ENCODE measurements at regions not wholly inside any gene's neighbourhood (a gene's known extent, or its start where the extent isn't known, plus 50 kb on each side); places are given as distances from the start of the nearest gene placed in this dataset.

GRCh38 chr14:87522575-87522974, 470.4 kb downstream of the GALC start:
- no peak overlapping the region for H3K4me3 ChIP-seq (ENCODE audit: low read length)
- TF ChIP-seq, protein P1, sequence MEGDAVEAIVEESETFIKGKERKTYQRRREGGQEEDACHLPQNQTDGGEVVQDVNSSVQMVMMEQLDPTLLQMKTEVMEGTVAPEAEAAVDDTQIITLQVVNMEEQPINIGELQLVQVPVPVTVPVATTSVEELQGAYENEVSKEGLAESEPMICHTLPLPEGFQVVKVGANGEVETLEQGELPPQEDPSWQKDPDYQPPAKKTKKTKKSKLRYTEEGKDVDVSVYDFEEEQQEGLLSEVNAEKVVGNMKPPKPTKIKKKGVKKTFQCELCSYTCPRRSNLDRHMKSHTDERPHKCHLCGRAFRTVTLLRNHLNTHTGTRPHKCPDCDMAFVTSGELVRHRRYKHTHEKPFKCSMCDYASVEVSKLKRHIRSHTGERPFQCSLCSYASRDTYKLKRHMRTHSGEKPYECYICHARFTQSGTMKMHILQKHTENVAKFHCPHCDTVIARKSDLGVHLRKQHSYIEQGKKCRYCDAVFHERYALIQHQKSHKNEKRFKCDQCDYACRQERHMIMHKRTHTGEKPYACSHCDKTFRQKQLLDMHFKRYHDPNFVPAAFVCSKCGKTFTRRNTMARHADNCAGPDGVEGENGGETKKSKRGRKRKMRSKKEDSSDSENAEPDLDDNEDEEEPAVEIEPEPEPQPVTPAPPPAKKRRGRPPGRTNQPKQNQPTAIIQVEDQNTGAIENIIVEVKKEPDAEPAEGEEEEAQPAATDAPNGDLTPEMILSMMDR (conservative IDR thresholded peaks at IDR 0.05; ENCODE audit: low read depth, low read length): no peak
- no peak for DNase-seq (ENCODE audit: low read depth)

DNA sequence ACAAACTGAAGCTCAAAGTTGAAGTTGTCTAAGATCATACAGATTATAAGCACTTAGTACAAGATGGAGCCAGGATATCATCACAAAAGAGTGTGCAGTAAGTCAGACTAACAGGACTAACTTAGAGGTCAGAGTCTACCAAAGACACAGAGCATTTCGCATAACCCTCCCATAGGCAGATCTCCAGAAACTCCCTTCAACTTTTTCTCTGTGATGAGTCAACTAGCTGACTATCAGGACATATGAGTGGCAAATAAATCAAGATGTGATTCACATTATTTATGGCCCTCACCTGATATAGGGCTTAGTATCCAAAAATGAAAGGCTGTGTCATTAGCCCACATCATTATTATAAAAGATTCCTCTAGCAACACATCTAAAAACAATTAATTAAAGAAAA, 484.6 kb downstream of the GALC start:
- TF ChIP-seq, protein P1 (conservative IDR thresholded peaks at IDR 0.05; ENCODE audit: low read depth, low read length): no peak
- DNase-seq (ENCODE audit: low read depth): no peak
- no peak overlapping the region for H3K4me3 ChIP-seq (ENCODE audit: low read length)

- no peak for DNase-seq (ENCODE audit: low read depth)
- TF ChIP-seq, protein P1 (conservative IDR thresholded peaks at IDR 0.05; ENCODE audit: low read depth, low read length): no peak
- no peak overlapping the region for H3K4me3 ChIP-seq (ENCODE audit: low read length)
These were observed 489.3 kb downstream of the GALC start for GRCh38 chr14:87503711-87504110.

- no peak for DNase-seq (ENCODE audit: low read depth)
- no peak overlapping the region for H3K4me3 ChIP-seq (ENCODE audit: low read length)
- TF ChIP-seq, protein P1 (conservative IDR thresholded peaks at IDR 0.05; ENCODE audit: low read depth, low read length): no peak
These were observed 495.7 kb downstream of the GALC start for GRCh38 chr14:87497301-87497700.

DNA sequence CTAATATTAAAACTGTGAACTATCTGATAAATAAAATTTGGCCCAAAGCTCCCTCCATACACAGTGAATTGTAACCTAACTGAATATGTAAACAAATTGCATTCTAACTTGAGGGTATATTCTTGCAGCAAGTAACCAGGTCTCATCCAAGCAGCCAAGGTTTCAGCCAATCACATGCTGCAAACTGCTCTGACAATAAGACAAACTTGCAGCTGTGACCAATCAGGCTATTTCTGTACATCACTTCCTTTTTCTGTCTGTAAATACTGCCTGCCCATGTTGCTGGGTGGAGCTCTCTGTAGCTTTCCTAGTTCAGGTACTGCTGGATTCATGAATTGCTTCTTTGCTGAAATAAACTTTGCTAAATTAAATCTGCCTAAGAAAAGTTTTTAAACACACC, 499.0 kb downstream of the GALC start:
- TF ChIP-seq, protein P1 (conservative IDR thresholded peaks at IDR 0.05; ENCODE audit: low read depth, low read length): no peak
- no peak for DNase-seq (ENCODE audit: low read depth)
- H3K4me3 ChIP-seq (ENCODE audit: low read length): no peak overlapping the region

DNA sequence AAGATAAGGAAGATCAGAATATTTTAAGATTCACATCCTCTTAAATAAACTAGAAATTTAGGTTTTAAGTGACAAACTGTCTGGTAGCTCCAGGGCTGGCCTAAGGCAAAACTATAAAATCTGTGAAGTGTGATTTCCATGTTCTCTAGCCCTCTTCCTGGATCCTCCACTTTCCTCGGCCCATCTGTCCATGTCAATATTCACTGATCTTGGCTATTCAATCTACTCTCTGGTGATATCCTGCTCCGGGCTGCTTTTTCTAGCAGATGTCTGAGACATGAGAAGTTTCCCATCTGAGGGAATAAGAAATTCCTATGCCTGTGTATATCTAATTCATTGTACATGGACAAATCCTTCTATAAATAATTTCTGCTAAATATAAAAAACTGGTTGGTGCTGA, 500.4 kb downstream of the GALC start:
- no peak for DNase-seq (ENCODE audit: low read depth)
- TF ChIP-seq, protein P1 (conservative IDR thresholded peaks at IDR 0.05; ENCODE audit: low read depth, low read length): no peak
- H3K4me3 ChIP-seq (ENCODE audit: low read length): no peak overlapping the region

DNA sequence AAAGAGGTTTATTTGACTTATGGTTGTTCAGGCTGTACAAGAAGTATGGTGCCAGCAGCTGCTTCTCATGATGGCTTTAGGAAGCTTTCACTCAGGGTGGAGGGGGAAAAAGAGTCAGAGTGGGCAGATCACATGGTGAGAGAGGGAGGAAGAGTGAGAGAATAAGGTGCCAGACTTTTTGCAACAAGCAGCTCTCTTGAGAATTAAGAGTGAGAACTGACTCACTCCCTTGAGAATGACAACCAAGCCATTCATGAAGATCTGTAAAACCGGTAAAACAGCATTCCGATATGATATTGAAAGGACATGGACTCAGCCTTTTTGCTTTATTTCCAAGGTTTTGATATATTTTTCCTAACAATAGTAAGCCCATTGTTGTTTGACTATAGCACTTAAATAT, 501.2 kb downstream of the GALC start:
- no peak overlapping the region for H3K4me3 ChIP-seq (ENCODE audit: low read length)
- DNase-seq (ENCODE audit: low read depth): no peak
- TF ChIP-seq, protein P1 (conservative IDR thresholded peaks at IDR 0.05; ENCODE audit: low read depth, low read length): no peak
